GM10248 (cell line): ENCODE measurements at regions not wholly inside any gene's neighbourhood (a gene's known extent, or its start where the extent isn't known, plus 50 kb on each side); places are given as distances from the start of the nearest gene placed in this dataset.

Experiments
- CTCF ChIA-PET: fragments of 300-600 bp; sonication (Branson Sonifier 250); formaldehyde crosslinking; extraction: SDS; loops from one replicate; lab custom pipeline; 2021; ENCODE audit warnings: antibody characterized with exemption; lab: Yijun Ruan, JAX
- POLR2A ChIA-PET: fragments of 350-650 bp; sonication (Branson Sonifier 250); formaldehyde crosslinking; extraction: SDS; loops from one replicate; lab custom pipeline; 2020; ENCODE audit warnings: antibody characterized with exemption; lab: Yijun Ruan, JAX
- DNase-seq: peaks from one replicate; pipeline ENCODE4 v3.0.0; 2012; ENCODE audit errors: extremely low spot score
- CTCF ChIP-seq: IDR thresholded peaks from 2 replicates; pipeline ENCODE4 v1.5.1; 2012; ENCODE audit warnings: mild to moderate bottlenecking, low read depth; ENCODE audit errors: extremely low read depth, missing control alignments, control extremely low read depth

DNA sequence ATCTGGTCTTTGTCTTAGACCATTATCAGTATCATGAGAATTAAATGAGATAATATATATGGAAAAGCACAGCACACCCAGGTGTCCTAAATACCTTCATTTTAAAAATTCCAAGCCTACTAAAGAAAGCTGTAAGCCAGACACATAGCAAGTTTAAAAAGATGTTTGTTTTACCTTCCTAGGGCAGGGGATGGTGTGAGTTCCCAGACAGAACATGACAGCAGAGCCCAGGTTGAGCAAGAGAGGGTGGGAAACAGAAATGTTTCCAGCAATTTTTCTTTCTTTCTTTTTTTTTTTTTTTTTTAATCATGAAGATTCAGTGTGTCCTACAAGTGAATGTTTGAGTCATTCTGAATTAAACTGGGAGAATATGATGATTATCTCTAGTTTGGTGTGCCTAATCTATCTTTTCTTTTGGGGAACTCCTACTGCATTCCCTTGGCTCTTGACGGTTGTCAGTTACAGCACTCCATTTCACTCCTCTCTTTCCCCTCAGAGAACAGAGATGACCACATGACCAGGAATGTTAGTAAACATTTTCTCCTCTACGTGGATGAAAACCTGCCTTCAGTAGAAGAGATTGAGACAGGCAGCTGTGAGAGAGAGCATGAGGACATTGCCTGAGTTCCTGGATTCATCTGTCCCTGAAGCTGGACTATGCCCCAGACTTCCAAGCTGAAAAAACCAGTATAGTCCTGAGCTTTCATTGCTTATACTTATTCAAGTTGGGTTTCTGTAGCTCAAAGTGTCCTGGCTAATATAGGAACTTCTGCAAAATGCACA, 54.5 kb upstream of the ARL14 start:
- ChIA-PET POLR2A (no interaction called here), CTCF (interaction anchor here (0.9 to 1.2 kb wide), 2 partner anchors 9 to 18 kb away, joined by 3 read pairs; no protein-coding TSS in a partner anchor)
- no peak for DNase-seq
- TF ChIP-seq CTCF: no peak

DNA sequence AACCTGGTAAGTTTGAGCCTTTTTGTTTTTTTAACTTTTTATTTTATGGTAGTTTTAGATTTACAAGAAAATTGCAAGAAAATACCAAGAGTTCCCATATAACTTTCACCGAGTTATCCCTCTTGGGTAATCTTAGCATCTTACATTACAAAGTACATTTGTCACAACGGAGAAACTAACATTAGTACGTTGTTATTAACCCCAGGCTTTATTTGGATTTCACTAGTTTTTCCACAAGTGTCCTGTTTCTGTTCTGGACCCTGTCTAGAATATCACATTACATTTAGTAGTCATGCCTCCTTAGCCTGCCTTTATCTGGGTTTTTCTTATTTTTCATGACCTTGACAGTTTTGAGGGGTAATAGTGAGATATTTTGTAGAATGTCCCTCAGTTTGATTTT, 53.5 kb upstream of the KPNA4 start:
- no peak for TF ChIP-seq CTCF
- CTCF ChIA-PET: no interaction called here
- no peak for DNase-seq
- POLR2A ChIA-PET: no interaction called here

DNA sequence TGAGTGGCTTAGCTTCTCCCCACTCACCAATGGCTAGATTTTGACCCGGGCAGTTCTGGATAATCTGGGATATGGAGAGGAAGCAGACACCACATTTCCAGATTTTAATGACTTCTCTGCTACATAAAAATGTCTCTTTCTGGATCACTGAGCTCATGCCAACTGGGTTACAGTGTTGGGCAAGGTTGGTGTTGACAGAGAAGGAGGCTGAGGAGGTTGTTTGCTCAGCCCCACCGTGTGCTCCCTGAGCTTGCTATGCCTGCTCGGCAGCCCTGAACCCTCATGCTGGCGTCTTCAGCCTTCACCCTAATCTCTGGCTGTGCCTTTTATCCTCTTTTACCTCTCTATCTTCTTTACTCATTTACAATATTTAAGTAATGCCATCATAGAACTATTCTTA, 53.0 kb upstream of the KPNA4 start:
- POLR2A ChIA-PET: no interaction called here

GRCh38 chr3:160617636-160618035, 52.3 kb upstream of the KPNA4 start:
- POLR2A ChIA-PET: no interaction called here
- no peak for TF ChIP-seq CTCF
- no peak for DNase-seq
- CTCF ChIA-PET: interaction anchor here (1.3 to 1.4 kb wide), 2 partner anchors 9 to 13 kb away, joined by 4 read pairs; no protein-coding TSS in a partner anchor

More for the DNA sequence above, 53.0 kb upstream of the KPNA4 start:
- DNase-seq: no peak
- TF ChIP-seq CTCF: no peak
- CTCF ChIA-PET: interaction anchor here (1.3 to 1.4 kb wide), 2 partner anchors 8 to 14 kb away, joined by 4 read pairs; no protein-coding TSS in a partner anchor

DNA sequence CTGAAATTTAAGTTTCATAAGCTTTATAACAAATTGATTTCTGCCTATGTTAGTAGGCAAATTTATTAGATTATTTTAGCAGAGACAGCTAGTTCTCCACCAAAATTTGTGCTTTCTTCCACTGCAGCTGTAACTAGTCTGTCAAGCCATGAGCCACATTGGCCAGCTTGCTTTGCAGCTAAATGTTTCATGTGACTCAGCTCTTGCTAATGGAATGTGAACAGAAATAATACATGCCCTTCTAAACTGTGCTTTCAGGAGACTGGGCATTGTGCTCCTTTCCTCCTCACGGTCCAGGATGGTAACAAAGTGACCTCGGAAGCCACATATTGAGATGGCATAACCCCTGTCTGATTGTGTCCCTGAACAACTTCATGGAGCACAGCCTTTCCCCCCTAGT, 51.3 kb upstream of the KPNA4 start:
- DNase-seq: no peak
- ChIA-PET CTCF (interaction anchor here (0.8 to 2.5 kb wide), 4 partner anchors 9 to 20 kb away, joined by 3 to 10 read pairs (median 4); no protein-coding TSS in a partner anchor), POLR2A (no interaction called here)
- TF ChIP-seq CTCF: no peak

- TF ChIP-seq CTCF: no peak
- POLR2A ChIA-PET: no interaction called here
- CTCF ChIA-PET: interaction anchor here (0.8 to 2.5 kb wide), 5 partner anchors 10 to 315 kb away, joined by 3 to 10 read pairs (median 3); no protein-coding TSS in a partner anchor
- DNase-seq: no peak
Observed at GRCh38 chr3:160616311-160616710, 50.9 kb upstream of the KPNA4 start.
